ENCODE measurements at regions not wholly inside any gene's neighbourhood (a gene's known extent, or its start where the extent isn't known, plus 50 kb on each side); places are given as distances from the start of the nearest gene placed in this dataset.

GRCh38 chr10:4692206-4692605, 133.8 kb upstream of the AKR1E2 start:
- no peak for TF ChIP-seq POLR2AphosphoS5 (IDR thresholded peaks at IDR 0.05; ENCODE audit: low read depth, low read length)
- TF ChIP-seq POLR2A (IDR thresholded peaks at IDR 0.05; ENCODE audit: low read depth, low read length): no peak
